ENCODE measurements at regions not wholly inside any gene's neighbourhood (a gene's known extent, or its start where the extent isn't known, plus 50 kb on each side); places are given as distances from the start of the nearest gene placed in this dataset.

GRCh38 chr4:104870495-104871233 is 276.0 kb upstream of the TET2 start:
- Histone ChIP-seq H3K27me3 (no peaks in the 10 kb centered on the region), H3K36me3 (no peaks in the 10 kb centered on the region), H3K9ac (no peak overlapping the region), H3K4me1 (no peaks in the 10 kb centered on the region), H4K20me1 (no peaks in the 10 kb centered on the region), H3K4me2 (no peak overlapping the region), H3K27ac (no peak overlapping the region), H3K4me3 (no peak overlapping the region), H3K9me3 (no peaks in the 10 kb centered on the region)
- no peak for TF ChIP-seq Cebpa-rat (IDR thresholded peaks at IDR 0.05)

DNA sequence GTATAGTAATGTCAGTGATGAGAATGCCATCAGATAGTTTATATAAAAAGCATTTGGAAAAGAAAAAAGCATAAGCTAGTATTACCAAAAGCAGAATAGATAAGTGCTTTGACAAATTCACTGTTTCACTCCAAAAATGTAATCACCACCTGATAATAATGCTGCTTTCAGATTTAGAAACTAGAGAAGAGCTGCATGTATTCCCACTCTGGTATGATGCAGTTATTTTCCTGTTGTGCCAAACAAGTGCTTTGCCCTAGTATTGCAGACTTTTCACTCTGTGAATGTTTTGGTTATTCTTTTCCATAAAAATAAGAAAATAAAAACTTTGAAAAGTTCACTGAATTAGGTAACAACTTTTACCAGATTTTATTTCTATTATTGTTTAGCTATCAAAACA is 267.7 kb upstream of the TET2 start:
- H4K20me1 ChIP-seq = no peaks in the 10 kb centered on the region
- H3K9me3 ChIP-seq = no peaks in the 10 kb centered on the region
- no peak overlapping the region for H3K27ac ChIP-seq
- no peak for TF ChIP-seq Cebpa-rat (IDR thresholded peaks at IDR 0.05)
- H3K4me2 ChIP-seq = no peak overlapping the region
- no peak overlapping the region for H3K9ac ChIP-seq
- no peak overlapping the region for H3K4me3 ChIP-seq
- no peaks in the 10 kb centered on the region for H3K27me3 ChIP-seq
- H3K36me3 ChIP-seq = no peaks in the 10 kb centered on the region
- H3K4me1 ChIP-seq = no peaks in the 10 kb centered on the region

DNA sequence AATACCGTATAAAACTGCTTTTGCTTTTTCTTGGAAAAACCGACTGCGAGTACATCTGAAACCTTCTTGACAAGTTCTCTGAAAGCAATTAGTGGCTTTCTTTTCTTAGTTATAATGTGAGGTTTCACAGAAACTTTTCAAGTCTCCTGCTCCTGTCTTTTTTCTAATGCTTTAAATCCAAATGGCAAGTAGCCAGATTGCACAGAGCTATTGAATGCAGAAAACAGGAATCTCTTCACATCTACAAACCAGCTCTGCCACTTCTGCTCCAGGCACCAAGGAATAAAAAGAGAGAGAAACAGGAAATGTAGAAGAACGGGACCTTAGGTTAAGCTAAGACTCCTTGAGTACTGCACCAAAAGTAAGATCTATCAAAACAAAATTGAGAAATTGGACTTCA is 267.3 kb upstream of the TET2 start:
- no peaks in the 10 kb centered on the region for H3K36me3 ChIP-seq
- no peak overlapping the region for H3K4me2 ChIP-seq
- no peak overlapping the region for H3K4me3 ChIP-seq

DNA sequence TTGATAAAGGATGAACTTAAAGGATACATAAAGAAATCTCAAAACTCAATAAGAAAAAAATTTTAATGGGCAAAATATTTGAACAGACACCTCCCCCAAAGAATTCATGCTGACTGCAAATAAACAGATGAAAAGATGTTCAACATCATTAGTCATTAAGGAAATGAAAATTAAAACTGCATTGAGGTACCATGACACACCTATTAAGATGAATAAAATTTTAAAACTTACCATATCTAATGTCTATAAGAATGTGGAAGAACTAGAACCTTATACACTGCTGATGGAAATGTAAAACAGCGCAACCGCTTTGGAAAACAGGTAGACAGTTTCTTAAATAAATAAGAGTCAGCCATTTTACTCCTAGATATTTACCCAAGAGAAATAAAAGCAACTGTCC is 266.8 kb upstream of the TET2 start:
- Histone ChIP-seq H3K36me3 (no peaks in the 10 kb centered on the region), H3K4me1 (no peaks in the 10 kb centered on the region), H3K9me3 (no peaks in the 10 kb centered on the region), H3K9ac (no peak overlapping the region), H3K4me3 (no peak overlapping the region), H4K20me1 (no peaks in the 10 kb centered on the region), H3K4me2 (no peak overlapping the region), H3K27me3 (no peaks in the 10 kb centered on the region), H3K27ac (no peak overlapping the region)
- TF ChIP-seq Cebpa-rat (IDR thresholded peaks at IDR 0.05) = no peak

More for the DNA sequence above, 267.3 kb upstream of the TET2 start:
- no peaks in the 10 kb centered on the region for H3K9me3 ChIP-seq
- no peak overlapping the region for H3K27ac ChIP-seq
- no peak for TF ChIP-seq Cebpa-rat (IDR thresholded peaks at IDR 0.05)
- no peaks in the 10 kb centered on the region for H3K27me3 ChIP-seq
- H3K9ac ChIP-seq = no peak overlapping the region
- no peaks in the 10 kb centered on the region for H4K20me1 ChIP-seq
- no peaks in the 10 kb centered on the region for H3K4me1 ChIP-seq

DNA sequence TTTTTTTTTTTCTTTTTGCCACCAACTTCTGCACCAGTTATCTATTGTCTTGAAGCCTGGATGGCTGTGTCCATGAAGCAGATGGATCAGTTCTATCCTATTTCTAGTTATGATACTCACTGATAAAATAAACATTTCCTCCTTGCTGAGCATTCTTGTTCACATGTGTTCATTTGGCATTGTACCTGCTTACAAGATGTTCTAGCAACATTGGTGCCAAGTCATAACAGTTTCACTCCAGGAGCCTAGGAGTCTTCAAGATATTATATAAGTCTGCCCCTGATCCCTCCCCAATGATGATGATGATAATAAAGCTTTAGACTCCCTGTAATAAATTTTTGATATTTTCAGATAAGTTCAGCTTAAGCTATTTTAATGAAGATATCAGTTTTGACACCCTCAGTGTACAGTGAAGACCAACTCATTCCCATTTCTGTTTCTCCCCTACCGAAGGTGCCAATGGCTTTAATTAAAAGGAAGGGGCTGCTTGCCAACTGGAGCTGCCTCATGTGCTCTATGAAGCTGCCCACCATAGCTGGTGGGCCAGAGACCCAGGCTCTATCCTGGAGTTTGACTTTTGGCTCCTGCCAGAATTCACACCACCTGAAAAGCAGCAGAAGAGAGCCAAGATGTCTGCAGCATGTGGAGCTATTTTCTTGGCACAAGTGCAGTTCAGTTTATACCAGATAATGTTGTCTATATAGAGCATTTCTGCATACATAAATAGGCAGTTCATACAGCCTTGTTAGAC is 265.4 kb upstream of the TET2 start:
- Histone ChIP-seq H3K27me3 (no peaks in the 10 kb centered on the region), H3K27ac (no peak overlapping the region), H3K36me3 (no peaks in the 10 kb centered on the region), H3K4me1 (peaks cover 5% of the 10 kb centered on the region), H3K4me3 (no peak overlapping the region), H3K9ac (no peak overlapping the region), H3K4me2 (no peak overlapping the region), H4K20me1 (no peaks in the 10 kb centered on the region), H3K9me3 (no peaks in the 10 kb centered on the region)
- no peak for TF ChIP-seq Cebpa-rat (IDR thresholded peaks at IDR 0.05)

- H3K9ac ChIP-seq = no peak overlapping the region
- no peaks in the 10 kb centered on the region for H3K9me3 ChIP-seq
- no peaks in the 10 kb centered on the region for H3K27me3 ChIP-seq
- H3K36me3 ChIP-seq = no peaks in the 10 kb centered on the region
- no peak overlapping the region for H3K27ac ChIP-seq
- no peaks in the 10 kb centered on the region for H4K20me1 ChIP-seq
- H3K4me2 ChIP-seq = no peak overlapping the region
- TF ChIP-seq Cebpa-rat (IDR thresholded peaks at IDR 0.05) = no peak
- H3K4me1 ChIP-seq = peaks cover 34% of the 10 kb centered on the region
- H3K4me3 ChIP-seq = no peak overlapping the region
Observed at GRCh38 chr4:104890598-104891275, 255.9 kb upstream of the TET2 start.

GRCh38 chr4:104896660-104897645 is 249.7 kb upstream of the TET2 start:
- no peaks in the 10 kb centered on the region for H4K20me1 ChIP-seq
- H3K36me3 ChIP-seq = no peaks in the 10 kb centered on the region
- no peak overlapping the region for H3K27ac ChIP-seq
- H3K4me1 ChIP-seq = no peaks in the 10 kb centered on the region
- no peaks in the 10 kb centered on the region for H3K27me3 ChIP-seq
- no peak for TF ChIP-seq Cebpa-rat (IDR thresholded peaks at IDR 0.05)
- no peak overlapping the region for H3K9ac ChIP-seq
- no peak overlapping the region for H3K4me3 ChIP-seq
- peaks cover 5% of the 10 kb centered on the region for H3K9me3 ChIP-seq
- H3K4me2 ChIP-seq = no peak overlapping the region

DNA sequence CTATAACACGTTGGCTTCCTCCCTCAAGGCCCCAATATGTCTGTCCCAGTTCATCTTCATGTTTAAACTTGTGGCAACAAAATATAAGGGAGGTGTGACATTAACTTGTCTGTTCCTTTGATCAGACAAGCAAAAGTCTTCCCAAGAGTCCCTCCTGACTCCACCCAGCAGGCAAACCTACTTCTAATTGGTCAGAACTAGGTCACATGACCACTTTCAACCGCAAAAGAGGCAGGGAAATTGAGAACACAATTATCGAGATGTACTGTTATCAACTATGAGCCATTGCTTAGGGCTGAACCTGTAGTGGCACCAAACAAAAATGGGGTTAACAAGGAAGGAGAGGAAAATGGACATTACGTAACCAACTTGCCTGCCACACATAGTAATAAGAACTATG is 246.8 kb upstream of the TET2 start:
- H3K9me3 ChIP-seq = peaks cover 5% of the 10 kb centered on the region
- no peak overlapping the region for H3K27ac ChIP-seq
- no peak for TF ChIP-seq Cebpa-rat (IDR thresholded peaks at IDR 0.05)

DNA sequence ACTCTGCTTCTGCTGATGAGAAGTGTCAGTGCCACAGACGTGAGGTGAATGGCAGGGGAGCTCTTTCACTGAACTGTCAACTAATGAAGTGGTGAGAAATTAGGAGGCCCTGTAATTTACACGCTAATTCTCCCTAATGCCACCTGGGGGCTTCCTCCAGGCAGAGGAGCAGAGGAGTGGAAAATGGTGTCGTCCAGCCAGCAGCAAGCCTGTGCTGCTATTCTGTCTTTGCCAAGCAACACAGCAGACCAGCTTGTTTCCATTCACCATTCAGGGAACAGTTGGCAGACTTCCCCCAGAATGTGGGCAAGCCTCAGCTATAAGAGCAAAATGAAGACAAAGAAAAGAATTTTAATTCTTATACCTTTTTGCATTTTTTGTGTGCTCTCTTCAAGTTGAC is 245.2 kb upstream of the TET2 start:
- Histone ChIP-seq H3K9me3 (peaks cover 5% of the 10 kb centered on the region), H3K4me2 (no peak overlapping the region), H3K4me1 (no peaks in the 10 kb centered on the region)

More for the DNA sequence above, 246.8 kb upstream of the TET2 start:
- no peaks in the 10 kb centered on the region for H3K4me1 ChIP-seq
- no peaks in the 10 kb centered on the region for H3K27me3 ChIP-seq
- no peaks in the 10 kb centered on the region for H4K20me1 ChIP-seq
- no peaks in the 10 kb centered on the region for H3K36me3 ChIP-seq
- H3K4me2 ChIP-seq = no peak overlapping the region
- no peak overlapping the region for H3K9ac ChIP-seq
- H3K4me3 ChIP-seq = no peak overlapping the region

More for the DNA sequence above, 245.2 kb upstream of the TET2 start:
- no peak for TF ChIP-seq Cebpa-rat (IDR thresholded peaks at IDR 0.05)
- Histone ChIP-seq H3K36me3 (no peaks in the 10 kb centered on the region), H3K27me3 (no peaks in the 10 kb centered on the region), H3K27ac (no peak overlapping the region), H3K9ac (no peak overlapping the region), H3K4me3 (no peak overlapping the region), H4K20me1 (no peaks in the 10 kb centered on the region)

Measured in BLaER1 (cell line).